Upper lobe of left lung (tissue), 6 donors: ENCODE measurements at regions not wholly inside any gene's neighbourhood (a gene's known extent, or its start where the extent isn't known, plus 50 kb on each side); places are given as distances from the start of the nearest gene placed in this dataset.

ENCODE experiments used
- ATAC-seq, 2 donors: fragments of 200-7000 bp; cut with Tn5 transposase; one replicate each; pipeline ENCODE4 v1.9.1; 2022; ENCODE audit warnings: mild to moderate bottlenecking in 2 of 2, moderate library complexity in 2 of 2; ENCODE audit not compliant: low FRiP score in 2 of 2
- DNase-seq, 2 donors: peaks; one replicate each; pipeline ENCODE4 v3.0.0-alpha.2; 2019 to 2020
- H3K27ac ChIP-seq, 4 donors: fragments of 200-600 bp; sonication (generic); one replicate each; pipeline ENCODE4 v1.5.1; 2016 to 2019
- H3K27me3 ChIP-seq, 4 donors: fragments of 200-600 bp; sonication (generic); one replicate each; pipeline ENCODE4 v1.5.1; 2017 to 2019
- H3K36me3 ChIP-seq, 4 donors: fragments of 200-600 bp; sonication (generic); one replicate each; pipeline ENCODE4 v1.5.1; 2016 to 2019
- H3K4me1 ChIP-seq, 4 donors: fragments of 200-600 bp; sonication (generic); one replicate each; pipeline ENCODE4 v1.5.1; 2018 to 2019
- H3K4me3 ChIP-seq, 4 donors: fragments of 200-600 bp; sonication (generic); one replicate each; pipeline ENCODE4 v1.5.1; 2017 to 2019; ENCODE audit warnings: mild to moderate bottlenecking in 2 of 4, moderate library complexity in 1 of 4
- H3K9me3 ChIP-seq, 4 donors: fragments of 200-600 bp; sonication (generic); one replicate each; pipeline ENCODE4 v1.5.1; 2018 to 2019
- CTCF ChIP-seq, 6 experiments: fragments of 450-650 bp in 4 of 6; fragments of 200-600 bp in 2 of 6; sonication (generic) in 2 of 6; IDR thresholded peaks; one replicate each; pipeline ENCODE4 v1.5.1; 2016 to 2019; ENCODE audit warnings: antibody characterized with exemption in 6 of 6
- EP300 ChIP-seq, 4 donors: sonication (generic); formaldehyde crosslinking; IDR thresholded peaks; one replicate each; pipeline ENCODE4 v1.5.1; 2017; ENCODE audit warnings: antibody characterized with exemption in 4 of 4, control low read depth in 2 of 4
- POLR2A ChIP-seq, 4 donors: fragments of 450-650 bp; IDR thresholded peaks; one replicate each; pipeline ENCODE4 v1.5.1; 2016 to 2017; ENCODE audit warnings: antibody characterized with exemption in 4 of 4, mild to moderate bottlenecking in 2 of 4
- POLR2AphosphoS5 ChIP-seq, 2 donors: sonication (generic); formaldehyde crosslinking; IDR thresholded peaks; one replicate each; pipeline ENCODE4 v1.5.1; 2017; ENCODE audit warnings: antibody characterized with exemption in 2 of 2
- WGBS, 2 donors: methylation state at CpG; one replicate each; pipeline ENCODE4 v1.1.5; 2017 to 2018; 5-methylcytosine and 5-hydroxymethylcytosine counted together
- donor health status: DM: no; HTN: no; CAD: no; lungs with moderate emphysema.
- donor health status: DM: no; HTN: yes; CAD: no; lungs with severe emphysema.

- H3K27ac ChIP-seq = peak overlapping the region; percentile 54 to 85 (median 80)
- no peaks in the 10 kb centered on the region for H3K36me3 ChIP-seq
- ATAC-seq (no peak), DNase-seq (peak in 1 of 2 donors; percentile 38)
- H3K9me3 ChIP-seq = no peaks in the 10 kb centered on the region
- TF ChIP-seq EP300 (IDR thresholded peaks at IDR 0.05) (peak in 3 of 4 donors; percentile 67 to 96 (median 83)), POLR2A (IDR thresholded peaks at IDR 0.05) (no peak), POLR2AphosphoS5 (IDR thresholded peaks at IDR 0.05) (peak; percentile 49 to 63), CTCF (IDR thresholded peaks at IDR 0.05) (no peak)
- H3K4me3 ChIP-seq = no peak overlapping the region
- no peaks in the 10 kb centered on the region for H3K27me3 ChIP-seq
- H3K4me1 ChIP-seq = peaks cover 0 to 20% (median 9%) of the 10 kb centered on the region in 4 donors
- 48 to 82% methylated on average over 11 of the region's 12 CpGs for WGBS, 2 donors
Observed at GRCh38 chr22:49592780-49593501, 234.7 kb downstream of the BRD1 start.

DNA sequence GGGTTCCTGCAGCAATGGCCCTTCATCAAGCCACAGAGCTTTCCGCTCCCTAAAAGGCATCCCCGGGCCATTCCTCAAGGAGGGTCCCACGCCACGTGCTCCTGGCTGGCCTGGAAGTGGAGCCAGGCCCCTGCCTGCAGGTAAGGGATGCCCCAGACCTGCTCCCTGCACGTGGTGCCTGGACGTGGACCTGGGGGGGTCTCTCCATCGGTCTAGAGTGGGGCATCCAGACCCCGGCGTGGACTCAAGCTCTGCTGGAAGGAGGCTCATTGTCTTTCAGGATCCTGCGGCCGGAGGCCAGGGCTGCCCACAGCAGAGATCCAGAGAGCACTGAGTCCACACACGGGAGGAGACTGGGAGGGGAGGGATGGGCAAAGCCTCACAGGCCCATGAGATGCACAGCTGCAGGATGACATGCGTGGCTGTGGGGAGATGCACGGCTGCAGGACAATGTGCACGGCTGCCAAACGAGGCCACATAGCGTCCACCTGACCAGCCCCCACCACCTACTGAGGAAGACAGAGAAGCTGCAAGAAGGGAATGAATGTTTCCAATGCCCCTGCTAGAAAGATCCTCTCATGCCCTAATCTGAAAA is 236.7 kb downstream of the BRD1 start:
- peak in 1 of 2 donors; percentile 45 for DNase-seq
- Histone ChIP-seq H3K27me3 (no peaks in the 10 kb centered on the region), H3K36me3 (no peaks in the 10 kb centered on the region), H3K4me3 (no peak overlapping the region), H3K4me1 (peaks cover 0 to 22% (median 9%) of the 10 kb centered on the region in 4 donors), H3K27ac (peak overlapping the region in 2 of 4 donors; percentile 72 to 80), H3K9me3 (no peaks in the 10 kb centered on the region)
- no peak for ATAC-seq
- TF ChIP-seq EP300 (IDR thresholded peaks at IDR 0.05) (no peak), POLR2A (IDR thresholded peaks at IDR 0.05) (no peak), CTCF (IDR thresholded peaks at IDR 0.05) (no peak), POLR2AphosphoS5 (IDR thresholded peaks at IDR 0.05) (no peak)
- WGBS, 2 donors = 74 to 94% methylated on average over 10 to 17 of the region's 17 CpGs

DNA sequence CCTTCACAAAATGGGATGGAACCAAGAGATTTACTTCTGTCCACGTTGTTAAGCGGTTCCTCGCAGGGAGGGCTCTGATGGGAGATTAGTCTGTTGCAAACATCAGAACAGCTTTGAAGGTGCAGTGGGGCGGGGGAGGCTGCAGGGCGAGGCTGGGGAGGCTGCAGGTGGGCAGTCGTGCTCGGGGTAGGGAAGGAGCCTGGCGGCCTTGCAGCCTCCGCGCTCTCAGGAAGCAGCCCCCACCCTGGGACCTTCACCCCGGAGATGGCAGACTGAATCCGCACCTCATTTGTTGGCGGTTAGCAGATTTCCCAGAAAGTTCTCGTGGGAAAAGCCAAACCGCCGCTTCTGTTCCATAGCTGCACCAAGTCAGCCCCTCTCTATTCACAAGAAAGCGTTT is 237.3 kb downstream of the BRD1 start:
- WGBS, 2 donors = 79 to 87% methylated on average over 13 to 17 of the region's 17 CpGs
- H3K36me3 ChIP-seq = no peaks in the 10 kb centered on the region
- TF ChIP-seq POLR2AphosphoS5 (IDR thresholded peaks at IDR 0.05) = no peak
- no peak for TF ChIP-seq POLR2A (IDR thresholded peaks at IDR 0.05)
- no peak for TF ChIP-seq EP300 (IDR thresholded peaks at IDR 0.05)
- TF ChIP-seq CTCF (IDR thresholded peaks at IDR 0.05) = no peak
- no peaks in the 10 kb centered on the region for H3K27me3 ChIP-seq
- H3K4me1 ChIP-seq = peaks cover 0 to 22% (median 9%) of the 10 kb centered on the region in 4 donors
- peak overlapping the region in 1 of 4 donors; percentile 72 for H3K27ac ChIP-seq
- no peak overlapping the region for H3K4me3 ChIP-seq
- H3K9me3 ChIP-seq = no peaks in the 10 kb centered on the region
- DNase-seq (peak in 1 of 2 donors; percentile 61), ATAC-seq (no peak)

- H3K27me3 ChIP-seq = no peaks in the 10 kb centered on the region
- no peaks in the 10 kb centered on the region for H3K36me3 ChIP-seq
- TF ChIP-seq CTCF (IDR thresholded peaks at IDR 0.05) (no peak), POLR2AphosphoS5 (IDR thresholded peaks at IDR 0.05) (no peak), POLR2A (IDR thresholded peaks at IDR 0.05) (no peak), EP300 (IDR thresholded peaks at IDR 0.05) (no peak)
- no peaks in the 10 kb centered on the region for H3K9me3 ChIP-seq
- no peak overlapping the region for H3K4me3 ChIP-seq
- WGBS, 2 donors = 87 to 90% methylated on average over 13 to 15 of the region's 18 CpGs
- H3K4me1 ChIP-seq = peaks cover 0 to 22% (median 9%) of the 10 kb centered on the region in 4 donors
- ATAC-seq = no peak
- peak in 1 of 2 donors; percentile 73 for DNase-seq
- peak overlapping the region in 1 of 4 donors; percentile 27 for H3K27ac ChIP-seq
Observed at GRCh38 chr22:49589811-49590210, 237.9 kb downstream of the BRD1 start.
